GM19099 (cell line): ENCODE measurements at regions not wholly inside any gene's neighbourhood (a gene's known extent, or its start where the extent isn't known, plus 50 kb on each side); places are given as distances from the start of the nearest gene placed in this dataset.

Experiments
- POLR2A ChIP-seq: IDR thresholded peaks from 3 replicates; pipeline ENCODE4 v1.6.1; 2011; ENCODE audit warnings: low read depth; ENCODE audit not compliant: insufficient read length; ENCODE audit errors: extremely low read depth

GRCh38 chr18:46179306-46179705, 75.1 kb downstream of the HAUS1 start:
- TF ChIP-seq POLR2A: no peak

- TF ChIP-seq POLR2A: no peak
Observed at GRCh38 chr18:46182633-46183358, 78.6 kb downstream of the HAUS1 start.

- no peak for TF ChIP-seq POLR2A
Observed at GRCh38 chr18:46184727-46185126, 80.5 kb downstream of the HAUS1 start.

GRCh38 chr18:46190667-46191066, 86.5 kb downstream of the HAUS1 start:
- no peak for TF ChIP-seq POLR2A

GRCh38 chr18:46196627-46197243, 92.5 kb downstream of the HAUS1 start:
- TF ChIP-seq POLR2A: no peak

GRCh38 chr18:46199515-46200147, 95.4 kb downstream of the HAUS1 start:
- no peak for TF ChIP-seq POLR2A

GRCh38 chr18:46204143-46204542, 100.0 kb downstream of the HAUS1 start:
- no peak for TF ChIP-seq POLR2A

- no peak for TF ChIP-seq POLR2A
Observed at GRCh38 chr18:46207985-46208384, 103.8 kb downstream of the HAUS1 start.

- no peak for TF ChIP-seq POLR2A
Observed at GRCh38 chr18:46209161-46209560, 105.0 kb downstream of the HAUS1 start.

- no peak for TF ChIP-seq POLR2A
Observed at GRCh38 chr18:46211816-46212215, 107.6 kb downstream of the HAUS1 start.

- no peak for TF ChIP-seq POLR2A
Observed at GRCh38 chr18:46212398-46212797, 108.2 kb downstream of the HAUS1 start.

- no peak for TF ChIP-seq POLR2A
Observed at GRCh38 chr18:46213295-46213694, 109.1 kb downstream of the HAUS1 start.

GRCh38 chr18:46214435-46214834, 110.2 kb downstream of the HAUS1 start:
- TF ChIP-seq POLR2A: no peak

GRCh38 chr18:46215902-46216723, 111.9 kb downstream of the HAUS1 start:
- no peak for TF ChIP-seq POLR2A

GRCh38 chr18:46220116-46220515, 115.9 kb downstream of the HAUS1 start:
- no peak for TF ChIP-seq POLR2A
